KMS-11 (cell line): ENCODE measurements at regions not wholly inside any gene's neighbourhood (a gene's known extent, or its start where the extent isn't known, plus 50 kb on each side); places are given as distances from the start of the nearest gene placed in this dataset.
"Not testable (repeated sequence)": the region's sequence is repeated elsewhere in the genome, so short reads cannot be mapped to it uniquely, and the experiment has no call there.

Experiments
- H2AFZ ChIP-seq: fragments of 200-600 bp; sonication (generic); 2 replicates; pipeline ENCODE4 v1.6.1; 2016; ENCODE audit warnings: antibody characterized with exemption, mixed run types, low read depth
- H3K27ac ChIP-seq: fragments of 200-600 bp; sonication (generic); 2 replicates; pipeline ENCODE4 v1.6.1; 2016; ENCODE audit warnings: mild to moderate bottlenecking, mixed run types
- H3K27me3 ChIP-seq: fragments of 200-600 bp; sonication (generic); 2 replicates; pipeline ENCODE4 v1.6.1; 2017; ENCODE audit warnings: mild to moderate bottlenecking, low read depth, mixed run types, moderate library complexity; ENCODE audit not compliant: insufficient read depth
- H3K36me3 ChIP-seq: fragments of 200-600 bp; sonication (generic); 2 replicates; pipeline ENCODE4 v1.6.1; 2017; ENCODE audit warnings: mild to moderate bottlenecking, mixed run types; ENCODE audit not compliant: insufficient read depth
- H3K4me1 ChIP-seq: fragments of 200-600 bp; sonication (generic); 2 replicates; pipeline ENCODE4 v1.6.1; 2016; ENCODE audit warnings: mild to moderate bottlenecking, low read depth, mixed run types; ENCODE audit not compliant: poor library complexity, severe bottlenecking
- H3K4me2 ChIP-seq: fragments of 200-600 bp; sonication (generic); 2 replicates; pipeline ENCODE4 v1.7.0; 2016; ENCODE audit warnings: mild to moderate bottlenecking, mixed run types
- H3K4me3 ChIP-seq: fragments of 200-600 bp; sonication (generic); IDR thresholded peaks from 2 replicates; pipeline ENCODE4 v1.6.1; 2017; ENCODE audit warnings: low read depth, low read length, mixed read lengths; ENCODE audit not compliant: insufficient read depth
- H3K79me2 ChIP-seq: fragments of 200-600 bp; sonication (generic); 2 replicates; pipeline ENCODE4 v1.6.1; 2016; ENCODE audit warnings: low read depth, mixed run types; ENCODE audit not compliant: insufficient read depth
- H3K9ac ChIP-seq: fragments of 200-600 bp; sonication (generic); 2 replicates; pipeline ENCODE4 v1.6.1; 2016; ENCODE audit warnings: mild to moderate bottlenecking, mixed run types
- H4K20me1 ChIP-seq: fragments of 200-600 bp; sonication (generic); 2 replicates; pipeline ENCODE4 v1.6.1; 2016; ENCODE audit warnings: mild to moderate bottlenecking, mixed run types; ENCODE audit not compliant: insufficient read depth

GRCh38 chr1:120239351-120239750 lies 63.0 kb upstream of the SEC22B start:
- not testable (repeated sequence) for H3K79me2 ChIP-seq, H2AFZ ChIP-seq, H3K27me3 ChIP-seq, H3K27ac ChIP-seq, H3K36me3 ChIP-seq, H3K4me3 ChIP-seq, H3K4me2 ChIP-seq, H3K9ac ChIP-seq, H3K4me1 ChIP-seq, H4K20me1 ChIP-seq

DNA sequence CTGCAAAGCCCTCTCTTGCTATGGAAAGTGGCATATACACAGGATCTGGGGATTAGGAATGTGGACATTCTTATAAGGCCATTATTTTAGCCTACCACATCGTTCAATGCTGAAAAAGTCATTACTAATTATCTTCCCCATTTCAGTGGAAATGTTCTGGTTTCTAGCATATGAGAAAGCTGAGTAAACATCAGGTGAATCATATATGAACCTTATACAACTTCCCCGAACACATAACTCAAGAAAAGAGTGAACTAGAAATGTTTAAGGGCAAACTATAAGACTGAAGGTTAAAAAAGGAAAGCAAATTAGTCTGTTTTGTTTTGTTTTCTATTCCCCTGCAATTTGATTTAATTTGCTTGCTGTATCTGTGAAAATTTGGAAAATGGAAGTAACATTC lies 62.5 kb upstream of the SEC22B start:
- H3K27me3 ChIP-seq, H3K4me2 ChIP-seq, H3K79me2 ChIP-seq, H2AFZ ChIP-seq, H3K4me3 ChIP-seq, H4K20me1 ChIP-seq, H3K9ac ChIP-seq, H3K4me1 ChIP-seq, H3K36me3 ChIP-seq, H3K27ac ChIP-seq: not testable (repeated sequence)

DNA sequence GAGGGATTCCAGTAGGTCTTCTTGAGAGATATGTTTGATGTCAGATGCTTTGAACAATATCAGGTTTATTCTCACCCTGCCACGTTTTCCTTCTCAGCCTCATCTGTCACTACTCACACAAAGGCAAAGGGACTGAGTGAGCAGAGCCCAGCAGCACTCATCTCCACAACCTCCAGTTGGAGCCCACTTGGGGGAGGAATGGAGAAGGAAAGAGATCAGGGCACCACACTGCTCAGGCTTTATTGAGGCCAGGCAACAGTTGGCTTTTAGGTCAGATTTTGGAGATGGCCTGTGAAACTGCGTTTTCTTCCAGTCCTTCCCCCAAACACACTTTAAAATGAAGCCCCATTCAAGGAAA lies 57.3 kb upstream of the SEC22B start:
- not testable (repeated sequence) for H3K36me3 ChIP-seq, H3K27me3 ChIP-seq, H3K4me2 ChIP-seq, H3K9ac ChIP-seq, H3K27ac ChIP-seq, H3K4me1 ChIP-seq, H4K20me1 ChIP-seq, H3K4me3 ChIP-seq, H3K79me2 ChIP-seq, H2AFZ ChIP-seq

- not testable (repeated sequence) for H3K4me3 ChIP-seq, H3K79me2 ChIP-seq, H3K27ac ChIP-seq, H3K36me3 ChIP-seq, H3K27me3 ChIP-seq, H3K4me1 ChIP-seq, H2AFZ ChIP-seq, H3K4me2 ChIP-seq, H3K9ac ChIP-seq, H4K20me1 ChIP-seq
Measured at GRCh38 chr1:120232834-120233660, 56.7 kb upstream of the SEC22B start.

DNA sequence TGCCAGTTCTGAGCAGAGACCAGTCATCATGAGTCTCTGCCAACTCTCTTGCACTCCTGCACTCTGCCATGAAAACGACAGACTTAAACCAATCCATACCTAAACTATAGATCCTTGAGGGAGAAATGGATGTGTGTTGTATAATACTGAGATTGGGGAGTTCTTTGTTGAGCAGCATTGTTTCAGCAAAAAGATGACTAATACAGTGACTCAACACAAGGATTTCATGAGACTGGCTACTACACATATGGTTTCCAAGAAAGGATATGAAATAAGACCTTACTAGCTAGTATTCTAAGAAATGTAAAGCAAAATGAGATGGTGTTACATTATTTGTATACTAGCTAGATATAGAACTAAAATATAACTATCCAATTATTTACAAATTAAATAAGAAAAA lies 53.5 kb upstream of the SEC22B start:
- not testable (repeated sequence) for H2AFZ ChIP-seq, H3K27ac ChIP-seq, H3K36me3 ChIP-seq, H3K4me1 ChIP-seq, H3K27me3 ChIP-seq, H4K20me1 ChIP-seq, H3K9ac ChIP-seq, H3K4me3 ChIP-seq, H3K79me2 ChIP-seq, H3K4me2 ChIP-seq
